ENCODE measurements at regions not wholly inside any gene's neighbourhood (a gene's known extent, or its start where the extent isn't known, plus 50 kb on each side); places are given as distances from the start of the nearest gene placed in this dataset.

- no peak for DNase-seq (ENCODE audit: low read depth)
- H3K4me3 ChIP-seq (replicated peaks; ENCODE audit: low read depth, low read length): no peak overlapping the region
- TF ChIP-seq, protein P1, sequence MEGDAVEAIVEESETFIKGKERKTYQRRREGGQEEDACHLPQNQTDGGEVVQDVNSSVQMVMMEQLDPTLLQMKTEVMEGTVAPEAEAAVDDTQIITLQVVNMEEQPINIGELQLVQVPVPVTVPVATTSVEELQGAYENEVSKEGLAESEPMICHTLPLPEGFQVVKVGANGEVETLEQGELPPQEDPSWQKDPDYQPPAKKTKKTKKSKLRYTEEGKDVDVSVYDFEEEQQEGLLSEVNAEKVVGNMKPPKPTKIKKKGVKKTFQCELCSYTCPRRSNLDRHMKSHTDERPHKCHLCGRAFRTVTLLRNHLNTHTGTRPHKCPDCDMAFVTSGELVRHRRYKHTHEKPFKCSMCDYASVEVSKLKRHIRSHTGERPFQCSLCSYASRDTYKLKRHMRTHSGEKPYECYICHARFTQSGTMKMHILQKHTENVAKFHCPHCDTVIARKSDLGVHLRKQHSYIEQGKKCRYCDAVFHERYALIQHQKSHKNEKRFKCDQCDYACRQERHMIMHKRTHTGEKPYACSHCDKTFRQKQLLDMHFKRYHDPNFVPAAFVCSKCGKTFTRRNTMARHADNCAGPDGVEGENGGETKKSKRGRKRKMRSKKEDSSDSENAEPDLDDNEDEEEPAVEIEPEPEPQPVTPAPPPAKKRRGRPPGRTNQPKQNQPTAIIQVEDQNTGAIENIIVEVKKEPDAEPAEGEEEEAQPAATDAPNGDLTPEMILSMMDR (IDR thresholded peaks at IDR 0.05; ENCODE audit: low read length, missing control alignments): no peak
Measured at GRCh38 chr2:71927757-71928715, 219.6 kb downstream of the CYP26B1 start.

DNA sequence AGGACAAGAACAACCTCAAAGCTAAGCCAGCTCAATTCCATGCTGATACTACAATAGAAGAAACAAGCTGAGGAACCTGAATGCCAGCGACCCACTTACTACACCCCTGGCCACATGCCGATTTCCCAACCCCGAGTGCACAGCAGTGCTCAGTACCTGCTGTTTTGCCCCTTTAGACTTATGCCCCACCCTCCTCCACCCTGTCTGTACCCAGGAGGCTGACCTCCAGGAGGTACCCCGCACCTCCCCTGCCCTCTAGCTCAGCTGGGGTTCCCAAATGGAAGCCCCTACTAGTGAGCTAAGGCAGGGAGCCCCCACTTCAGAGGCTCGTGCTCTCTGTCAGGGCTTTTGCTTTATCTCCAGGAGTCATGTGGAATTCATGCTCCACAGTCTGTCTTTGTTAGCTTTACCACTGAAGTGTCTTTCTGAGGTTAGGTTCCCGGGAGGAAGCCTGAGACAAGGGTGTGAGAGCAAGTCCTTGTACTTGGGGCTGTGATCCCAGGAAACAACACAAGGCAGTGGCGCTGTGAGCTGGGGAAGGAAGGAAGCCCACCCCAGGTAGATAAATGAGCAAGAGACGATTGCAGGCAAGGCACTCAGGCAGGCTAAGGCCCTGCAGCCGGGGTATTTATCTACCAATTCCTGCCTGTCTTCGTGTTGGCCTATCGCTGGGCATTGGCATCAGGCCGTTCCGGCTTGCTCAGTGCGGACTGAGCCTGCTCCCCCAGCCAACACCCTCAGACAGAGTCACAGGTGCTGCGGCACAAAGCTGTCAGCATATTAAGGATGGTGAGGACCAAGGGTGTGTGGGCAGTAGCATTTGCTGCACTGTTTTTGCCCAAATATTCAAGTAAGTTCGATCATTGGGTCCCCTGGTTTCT lies 220.5 kb downstream of the CYP26B1 start:
- no peak for DNase-seq (ENCODE audit: low read depth)
- no peak overlapping the region for H3K4me3 ChIP-seq (replicated peaks; ENCODE audit: low read depth, low read length)
- TF ChIP-seq, protein P1 (IDR thresholded peaks at IDR 0.05; ENCODE audit: low read length, missing control alignments): no peak

DNA sequence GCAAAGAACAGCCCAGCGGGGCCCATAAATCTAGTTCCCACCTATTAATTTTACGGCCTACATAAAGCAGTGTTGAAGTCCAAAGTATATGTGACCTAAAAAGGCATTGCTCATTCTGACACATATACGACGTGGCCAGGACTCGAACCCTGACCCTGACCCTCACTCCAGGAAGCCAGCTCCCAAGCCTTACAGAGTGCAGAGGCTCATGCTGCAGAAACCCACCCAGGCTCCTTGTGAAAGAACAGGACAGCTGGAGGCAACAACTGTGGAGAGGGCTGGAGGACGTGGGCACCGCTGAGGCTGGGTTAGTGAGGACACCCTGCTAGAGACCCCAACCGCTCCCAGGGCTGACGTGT lies 221.6 kb downstream of the CYP26B1 start:
- no peak for DNase-seq (ENCODE audit: low read depth)
- TF ChIP-seq, protein P1 (IDR thresholded peaks at IDR 0.05; ENCODE audit: low read length, missing control alignments): no peak
- no peak overlapping the region for H3K4me3 ChIP-seq (replicated peaks; ENCODE audit: low read depth, low read length)

DNA sequence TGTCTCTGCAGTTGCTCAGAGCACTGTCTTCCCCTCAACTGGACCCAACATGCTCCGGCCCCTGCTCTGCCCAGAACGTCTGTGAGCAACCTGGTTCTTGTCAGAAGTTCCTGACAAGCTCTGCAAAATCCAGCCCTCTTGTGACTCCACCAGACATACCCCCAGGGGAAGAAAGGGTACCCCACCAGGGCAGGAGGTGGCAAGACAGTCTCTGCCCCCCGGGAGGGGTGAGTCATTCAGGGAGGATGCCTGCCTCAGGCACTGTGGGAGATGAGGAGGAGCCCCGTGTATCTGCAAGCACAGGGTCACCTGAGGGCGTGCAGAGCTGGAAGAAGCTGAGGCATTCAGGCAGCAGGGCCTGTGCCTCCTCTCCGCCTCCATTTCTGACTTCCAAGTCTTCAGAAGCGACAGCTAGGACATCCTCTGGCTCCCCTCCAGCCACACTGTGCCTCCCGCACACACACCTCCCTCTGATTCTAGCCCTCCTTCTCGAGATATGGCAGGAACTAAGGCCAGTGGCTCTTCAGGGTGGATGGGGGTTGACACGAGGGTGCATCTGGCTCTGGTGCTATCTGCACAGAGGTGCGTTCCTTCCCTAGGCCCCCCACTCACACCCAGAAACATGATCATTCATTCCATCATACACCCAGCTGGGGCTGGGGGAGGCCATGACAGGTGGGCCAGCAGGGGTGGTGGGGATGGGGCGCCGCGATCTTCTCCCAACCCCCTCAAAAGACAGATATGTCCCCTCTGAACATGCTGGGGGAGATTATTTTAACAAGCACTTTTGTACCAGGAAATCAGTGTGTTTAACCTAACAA lies 222.2 kb downstream of the CYP26B1 start:
- H3K4me3 ChIP-seq (replicated peaks; ENCODE audit: low read depth, low read length): no peak overlapping the region
- TF ChIP-seq, protein P1 (IDR thresholded peaks at IDR 0.05; ENCODE audit: low read length, missing control alignments): no peak
- DNase-seq (ENCODE audit: low read depth): no peak

- TF ChIP-seq, protein P1 (IDR thresholded peaks at IDR 0.05; ENCODE audit: low read length, missing control alignments): peak; percentile 85
- peak; percentile 81 for DNase-seq (ENCODE audit: low read depth)
- no peak overlapping the region for H3K4me3 ChIP-seq (replicated peaks; ENCODE audit: low read depth, low read length)
Measured at GRCh38 chr2:71923887-71924533, 223.7 kb downstream of the CYP26B1 start.

DNA sequence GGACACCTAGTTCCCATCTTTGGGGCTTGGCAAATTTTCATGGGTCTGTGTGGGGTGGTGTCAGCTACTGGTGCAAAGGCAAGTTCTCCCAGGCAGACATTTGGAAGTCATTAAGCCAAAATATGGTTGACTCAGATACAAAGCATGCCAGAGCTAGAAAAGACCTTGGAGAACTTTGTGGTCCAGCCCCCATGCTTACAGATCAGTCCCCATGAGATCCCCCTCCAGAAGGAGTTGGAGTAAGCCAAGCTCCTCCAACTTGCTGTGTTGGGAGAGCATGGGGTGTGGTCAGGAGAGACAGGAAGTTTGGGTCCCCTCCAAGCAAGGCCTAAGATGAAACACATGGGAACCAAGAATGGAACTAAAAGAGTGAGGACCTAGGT lies 224.5 kb downstream of the CYP26B1 start:
- TF ChIP-seq, protein P1 (IDR thresholded peaks at IDR 0.05; ENCODE audit: low read length, missing control alignments): no peak
- no peak for DNase-seq (ENCODE audit: low read depth)
- no peak overlapping the region for H3K4me3 ChIP-seq (replicated peaks; ENCODE audit: low read depth, low read length)
